Heart left ventricle (tissue), 13 donors: ENCODE measurements at regions not wholly inside any gene's neighbourhood (a gene's known extent, or its start where the extent isn't known, plus 50 kb on each side); places are given as distances from the start of the nearest gene placed in this dataset.

ENCODE experiments used
- POLR2A ChIP-seq, 2 donors: fragments of 450-650 bp; IDR thresholded peaks; one replicate each; pipeline ENCODE4 v1.6.1; 2017; ENCODE audit warnings: antibody characterized with exemption in 2 of 2, mild to moderate bottlenecking in 2 of 2, moderate library complexity in 2 of 2
- TF ChIP-seq, protein P1 (sequence below), 12 donors: fragments of 200-600 bp; sonication (generic) in 4 of 12; IDR thresholded peaks; one replicate each; pipeline versions ENCODE4 v1.5.0 to v1.8.0; 2018 to 2022; ENCODE audit warnings: antibody characterized with exemption in 12 of 12, mild to moderate bottlenecking in 5 of 12
- donor health status: ischemic (EF 13 %, LVEDD 7.1; RV severe dilation, severe dysfunction).
- donor health status: DM: no; HTN: yes; CAD: no.
- donor health status: DM: no; HTN: no; CAD: no.
- donor health status: ischemic (EF 25% LVEDD 6.9; RV normal size, moderate dysfunction).
- donor health status: ischemic (EF 25% LVEDD 5.7; RV mildly dilated, moderate dysfunction).
- donor health status: ischemic (EF 35%, LVEDD 5.7; RV mildly dilated, moderate dysfunction).
- donor health status: nonischemic (EF 11% LVEDD 7.7; RV severe dilation, severe dysfunction).
- donor health status: DM: yes; HTN: yes; CAD: no.
- donor health status: PGD.
- donor health status: ischemic (EF 29% LVEDD 5.4; RV normal size, mild dysfunction).
- donor health status: nonischemic (EF 23%, LVEDD 6.1; RV moderate dilation, normal function).

DNA sequence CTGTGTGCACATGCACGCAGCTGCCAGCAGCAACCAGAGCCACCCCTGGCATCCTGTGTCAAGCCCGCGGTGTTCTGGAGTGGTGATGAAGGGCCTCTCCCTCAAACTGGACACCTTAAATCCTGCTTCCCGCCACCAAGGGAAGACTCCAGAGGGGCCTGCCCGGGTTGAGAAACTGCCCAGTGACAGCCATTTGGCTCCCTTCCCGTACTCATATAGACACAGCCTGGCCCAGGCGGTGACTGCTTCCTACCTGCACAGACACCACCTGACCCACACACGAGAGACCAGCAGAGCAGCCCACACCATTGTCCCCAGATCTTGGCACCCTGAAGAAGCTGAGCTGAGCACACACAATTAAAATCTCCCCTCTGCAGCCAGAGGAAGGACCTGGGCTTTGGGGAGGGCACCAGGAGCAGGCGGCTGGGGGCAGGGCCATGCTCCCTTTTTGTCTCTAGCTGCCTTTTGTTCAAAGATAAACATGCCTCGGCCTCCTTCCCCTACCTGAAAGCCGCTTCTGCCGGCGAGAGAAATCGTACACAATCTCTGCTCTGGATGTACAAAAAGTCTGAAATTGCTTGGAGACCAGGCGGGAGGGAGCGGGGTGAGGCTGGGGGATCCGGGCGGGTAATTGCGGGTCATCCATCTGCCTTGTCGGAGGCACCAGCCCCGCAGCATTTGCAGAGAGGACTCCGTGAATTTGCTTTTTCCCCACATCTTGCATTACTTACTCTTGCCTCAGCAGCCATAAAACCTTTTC lies 78.4 kb downstream of the TSPAN17 start:
- TF ChIP-seq, protein P1, sequence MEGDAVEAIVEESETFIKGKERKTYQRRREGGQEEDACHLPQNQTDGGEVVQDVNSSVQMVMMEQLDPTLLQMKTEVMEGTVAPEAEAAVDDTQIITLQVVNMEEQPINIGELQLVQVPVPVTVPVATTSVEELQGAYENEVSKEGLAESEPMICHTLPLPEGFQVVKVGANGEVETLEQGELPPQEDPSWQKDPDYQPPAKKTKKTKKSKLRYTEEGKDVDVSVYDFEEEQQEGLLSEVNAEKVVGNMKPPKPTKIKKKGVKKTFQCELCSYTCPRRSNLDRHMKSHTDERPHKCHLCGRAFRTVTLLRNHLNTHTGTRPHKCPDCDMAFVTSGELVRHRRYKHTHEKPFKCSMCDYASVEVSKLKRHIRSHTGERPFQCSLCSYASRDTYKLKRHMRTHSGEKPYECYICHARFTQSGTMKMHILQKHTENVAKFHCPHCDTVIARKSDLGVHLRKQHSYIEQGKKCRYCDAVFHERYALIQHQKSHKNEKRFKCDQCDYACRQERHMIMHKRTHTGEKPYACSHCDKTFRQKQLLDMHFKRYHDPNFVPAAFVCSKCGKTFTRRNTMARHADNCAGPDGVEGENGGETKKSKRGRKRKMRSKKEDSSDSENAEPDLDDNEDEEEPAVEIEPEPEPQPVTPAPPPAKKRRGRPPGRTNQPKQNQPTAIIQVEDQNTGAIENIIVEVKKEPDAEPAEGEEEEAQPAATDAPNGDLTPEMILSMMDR (IDR thresholded peaks at IDR 0.05) = no peak
- TF ChIP-seq POLR2A (IDR thresholded peaks at IDR 0.05) = no peak
